ENCODE measurements at regions not wholly inside any gene's neighbourhood (a gene's known extent, or its start where the extent isn't known, plus 50 kb on each side); places are given as distances from the start of the nearest gene placed in this dataset.

- TF ChIP-seq TCF12 (IDR thresholded peaks at IDR 0.05; ENCODE audit: low read depth) (no peak), EP300 (IDR thresholded peaks at IDR 0.05; ENCODE audit: borderline replicate concordance) (no peak), FOXM1 (IDR thresholded peaks at IDR 0.05; ENCODE audit: borderline replicate concordance, low read depth) (no peak), USF1 (IDR thresholded peaks at IDR 0.05) (no peak), EGR1 (IDR thresholded peaks at IDR 0.05) (no peak), REST (IDR thresholded peaks at IDR 0.05; ENCODE audit: low read depth) (no peak), TEAD4 (IDR thresholded peaks at IDR 0.05) (no peak), CEBPB (IDR thresholded peaks at IDR 0.05) (no peak), TAF1 (IDR thresholded peaks at IDR 0.05; ENCODE audit: low read depth) (no peak), RAD21 (IDR thresholded peaks at IDR 0.05; ENCODE audit: low read depth) (no peak), MAX (IDR thresholded peaks at IDR 0.05) (no peak), ZBTB7A (IDR thresholded peaks at IDR 0.05; ENCODE audit: low read depth) (no peak), YY1 (IDR thresholded peaks at IDR 0.05; ENCODE audit: low read depth) (no peak), CREB1 (IDR thresholded peaks at IDR 0.05; ENCODE audit: low read depth) (no peak), NFIC (IDR thresholded peaks at IDR 0.05) (no peak)
Observed at GRCh38 chr13:27014406-27015359, 156.9 kb downstream of the USP12 start.

- TF ChIP-seq EGR1 (IDR thresholded peaks at IDR 0.05) (no peak), TAF1 (IDR thresholded peaks at IDR 0.05; ENCODE audit: low read depth) (no peak), YY1 (IDR thresholded peaks at IDR 0.05; ENCODE audit: low read depth) (no peak), EP300 (IDR thresholded peaks at IDR 0.05; ENCODE audit: borderline replicate concordance) (no peak), TEAD4 (IDR thresholded peaks at IDR 0.05) (no peak), TCF12 (IDR thresholded peaks at IDR 0.05; ENCODE audit: low read depth) (no peak), CEBPB (IDR thresholded peaks at IDR 0.05) (no peak), REST (IDR thresholded peaks at IDR 0.05; ENCODE audit: low read depth) (no peak), CREB1 (IDR thresholded peaks at IDR 0.05; ENCODE audit: low read depth) (no peak), USF1 (IDR thresholded peaks at IDR 0.05) (no peak)
Observed at GRCh38 chr13:27012482-27013197, 159.0 kb downstream of the USP12 start.

- TF ChIP-seq MAX (IDR thresholded peaks at IDR 0.05) (no peak), FOXM1 (IDR thresholded peaks at IDR 0.05; ENCODE audit: borderline replicate concordance, low read depth) (no peak), TCF12 (IDR thresholded peaks at IDR 0.05; ENCODE audit: low read depth) (no peak), YY1 (IDR thresholded peaks at IDR 0.05; ENCODE audit: low read depth) (no peak), REST (IDR thresholded peaks at IDR 0.05; ENCODE audit: low read depth) (no peak), EP300 (IDR thresholded peaks at IDR 0.05; ENCODE audit: borderline replicate concordance) (no peak), CEBPB (IDR thresholded peaks at IDR 0.05) (no peak), ZBTB7A (IDR thresholded peaks at IDR 0.05; ENCODE audit: low read depth) (no peak), NFIC (IDR thresholded peaks at IDR 0.05) (no peak), TEAD4 (IDR thresholded peaks at IDR 0.05) (no peak), TAF1 (IDR thresholded peaks at IDR 0.05; ENCODE audit: low read depth) (no peak), CREB1 (IDR thresholded peaks at IDR 0.05; ENCODE audit: low read depth) (no peak), USF1 (IDR thresholded peaks at IDR 0.05) (no peak), RAD21 (IDR thresholded peaks at IDR 0.05; ENCODE audit: low read depth) (no peak), EGR1 (IDR thresholded peaks at IDR 0.05) (no peak)
Observed at GRCh38 chr13:27011661-27012060, 159.9 kb downstream of the USP12 start.
